ENCODE measurements at regions not wholly inside any gene's neighbourhood (a gene's known extent, or its start where the extent isn't known, plus 50 kb on each side); places are given as distances from the start of the nearest gene placed in this dataset.

- DNase-seq, result no peak
Observed at GRCh38 chr2:5921081-5921642, 229.0 kb downstream of the SOX11 start.

GRCh38 chr2:5923957-5924945 is 232.1 kb downstream of the SOX11 start:
- no peak for DNase-seq

- DNase-seq, result no peak
Observed at GRCh38 chr2:5925604-5926003, 233.4 kb downstream of the SOX11 start.

GRCh38 chr2:5926871-5927512 is 234.8 kb downstream of the SOX11 start:
- no peak for DNase-seq

- no peak for DNase-seq
Observed at GRCh38 chr2:5932556-5933469, 240.6 kb downstream of the SOX11 start.

GRCh38 chr2:5933669-5934068 is 241.5 kb downstream of the SOX11 start:
- no peak for DNase-seq

GRCh38 chr2:5937321-5937720 is 245.1 kb downstream of the SOX11 start:
- DNase-seq, result no peak

- no peak for DNase-seq
Observed at GRCh38 chr2:5937851-5938565, 245.8 kb downstream of the SOX11 start.

- no peak for DNase-seq
Observed at GRCh38 chr2:5938566-5938896, 246.3 kb downstream of the SOX11 start.

- no peak for DNase-seq
Observed at GRCh38 chr2:5939553-5939952, 247.4 kb downstream of the SOX11 start.

GRCh38 chr2:5940596-5941535 is 248.7 kb downstream of the SOX11 start:
- no peak for DNase-seq

- DNase-seq, result no peak
Observed at GRCh38 chr2:5942204-5942603, 250.0 kb downstream of the SOX11 start.

GRCh38 chr2:5945742-5946141 is 253.6 kb downstream of the SOX11 start:
- no peak for DNase-seq

GRCh38 chr2:5946225-5947115 is 254.3 kb downstream of the SOX11 start:
- no peak for DNase-seq

GRCh38 chr2:5950736-5951135 is 258.6 kb downstream of the SOX11 start:
- DNase-seq, result no peak

- no peak for DNase-seq
Observed at GRCh38 chr2:5951471-5951870, 259.3 kb downstream of the SOX11 start.

GRCh38 chr2:5953525-5953924 is 261.3 kb downstream of the SOX11 start:
- DNase-seq, result no peak

GRCh38 chr2:5954509-5954908 is 262.3 kb downstream of the SOX11 start:
- DNase-seq, result no peak

- DNase-seq, result no peak
Observed at GRCh38 chr2:5955921-5956320, 263.7 kb downstream of the SOX11 start.
